ENCODE measurements at regions not wholly inside any gene's neighbourhood (a gene's known extent, or its start where the extent isn't known, plus 50 kb on each side); places are given as distances from the start of the nearest gene placed in this dataset.

DNA sequence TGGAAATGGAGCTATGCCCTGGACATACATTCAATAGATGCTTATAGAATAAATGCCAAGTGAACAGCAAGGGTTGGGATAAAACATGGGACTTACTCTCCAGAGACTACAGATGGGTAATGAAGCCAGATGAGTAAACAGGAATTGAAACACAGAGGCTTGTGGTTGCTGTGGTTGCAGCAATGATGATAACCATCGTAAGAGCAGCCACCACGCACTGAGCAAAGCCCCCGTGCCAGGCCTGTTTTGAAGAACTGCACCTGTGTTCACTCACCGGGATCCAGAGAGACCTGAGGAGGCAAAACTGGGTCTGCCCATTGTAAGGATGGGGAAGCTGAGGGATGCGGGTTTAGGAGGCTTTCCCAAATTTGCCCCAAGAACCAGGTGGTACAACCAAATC lies 431.1 kb upstream of the CDH4 start:
- no peak for DNase-seq (ENCODE audit: low read depth, low spot score)

DNA sequence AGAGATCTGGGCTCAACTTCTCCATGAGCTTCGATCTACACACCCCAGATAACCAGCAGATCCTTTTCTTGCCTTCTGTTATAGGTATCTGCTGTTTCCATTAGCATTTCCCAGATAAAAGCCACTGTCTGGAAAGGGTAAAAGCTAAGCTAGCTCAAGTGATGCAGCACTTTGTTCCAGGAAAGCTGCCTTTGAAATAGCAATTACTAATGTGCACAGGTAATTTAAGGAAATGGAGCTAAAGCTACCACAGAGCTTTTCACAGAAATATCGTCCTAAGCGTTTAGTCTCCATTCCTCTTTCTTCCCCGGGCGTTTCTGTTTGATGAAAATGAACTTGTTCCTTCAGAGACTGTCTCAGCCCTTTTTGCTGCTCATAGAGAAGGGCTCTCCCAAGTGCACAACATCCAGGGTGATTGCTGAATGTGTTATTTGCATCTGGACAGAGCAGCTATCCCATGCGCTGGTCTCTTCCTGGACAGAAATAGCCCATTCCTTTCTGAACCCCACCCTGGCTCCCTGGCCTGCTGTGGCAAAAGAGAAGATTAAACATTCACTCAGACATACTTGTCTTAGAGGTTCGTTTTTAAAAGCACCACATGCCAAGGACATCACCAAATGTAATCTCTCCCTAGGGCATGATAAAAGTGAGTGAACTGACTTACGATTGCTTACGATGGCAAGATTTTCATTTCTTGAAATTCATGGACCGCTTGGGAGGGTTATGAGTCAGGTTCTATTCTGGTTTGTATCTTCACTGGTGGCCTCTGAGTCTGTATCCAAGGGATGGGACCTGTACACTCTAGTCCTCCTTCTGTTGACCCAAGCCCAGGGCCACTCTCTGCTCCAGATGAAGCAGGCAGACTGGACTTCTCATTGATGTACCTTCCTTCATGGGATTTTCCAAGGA lies 429.1 kb upstream of the CDH4 start:
- no peak for DNase-seq (ENCODE audit: low read depth, low spot score)

DNA sequence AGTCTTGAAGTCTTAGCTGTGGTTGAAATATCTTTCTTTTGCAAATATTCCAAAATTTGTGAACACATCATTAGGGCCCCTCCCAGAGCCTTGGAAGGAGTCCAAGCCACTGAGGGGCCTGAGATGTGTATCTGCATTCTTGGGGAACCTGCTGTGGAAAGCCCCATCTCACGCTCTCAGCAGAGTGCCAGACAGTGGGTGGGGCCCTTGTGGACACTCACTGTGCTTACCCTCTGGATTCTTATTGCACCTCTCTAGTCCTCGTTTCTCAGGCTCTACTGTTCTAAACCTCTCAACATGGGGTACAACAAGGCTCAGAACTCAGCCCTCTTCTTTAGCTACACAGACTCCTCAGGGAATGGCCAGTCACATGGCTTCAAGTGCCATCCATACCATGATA lies 416.2 kb upstream of the CDH4 start:
- DNase-seq (ENCODE audit: low read depth, low spot score) = no peak

- no peak for DNase-seq (ENCODE audit: low read depth, low spot score)
Measured at GRCh38 chr20:60837173-60837770, 414.8 kb upstream of the CDH4 start.

DNA sequence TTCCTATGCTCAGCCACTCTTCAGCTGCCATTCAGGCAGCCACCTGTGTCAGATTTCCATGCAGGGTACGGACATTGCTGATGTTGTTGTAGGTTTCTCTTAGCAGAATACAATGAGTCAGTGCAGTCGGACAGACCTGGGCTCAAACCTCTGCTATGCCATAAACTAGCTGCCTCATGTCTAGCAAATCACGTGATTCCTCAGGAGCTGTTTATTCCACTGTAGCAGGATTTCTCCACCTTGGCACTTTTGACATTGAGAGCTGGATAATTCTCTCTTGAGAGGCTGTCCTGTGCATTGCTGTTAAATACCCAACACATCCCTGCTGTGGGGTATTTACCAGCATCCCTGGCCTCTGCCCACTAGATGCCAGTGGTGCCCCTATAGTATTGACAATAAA lies 413.8 kb upstream of the CDH4 start:
- no peak for DNase-seq (ENCODE audit: low read depth, low spot score)

- no peak for DNase-seq (ENCODE audit: low read depth, low spot score)
Measured at GRCh38 chr20:60840971-60841370, 411.1 kb upstream of the CDH4 start.

- no peak for DNase-seq (ENCODE audit: low read depth, low spot score)
Measured at GRCh38 chr20:60845146-60845545, 406.9 kb upstream of the CDH4 start.

- DNase-seq (ENCODE audit: low read depth, low spot score) = no peak
Measured at GRCh38 chr20:60851826-60852704, 400.0 kb upstream of the CDH4 start.

- no peak for DNase-seq (ENCODE audit: low read depth, low spot score)
Measured at GRCh38 chr20:60857708-60858107, 394.4 kb upstream of the CDH4 start.

- DNase-seq (ENCODE audit: low read depth, low spot score) = no peak
Measured at GRCh38 chr20:60862601-60863000, 389.5 kb upstream of the CDH4 start.

GRCh38 chr20:60863548-60863947 lies 388.5 kb upstream of the CDH4 start:
- no peak for DNase-seq (ENCODE audit: low read depth, low spot score)

DNA sequence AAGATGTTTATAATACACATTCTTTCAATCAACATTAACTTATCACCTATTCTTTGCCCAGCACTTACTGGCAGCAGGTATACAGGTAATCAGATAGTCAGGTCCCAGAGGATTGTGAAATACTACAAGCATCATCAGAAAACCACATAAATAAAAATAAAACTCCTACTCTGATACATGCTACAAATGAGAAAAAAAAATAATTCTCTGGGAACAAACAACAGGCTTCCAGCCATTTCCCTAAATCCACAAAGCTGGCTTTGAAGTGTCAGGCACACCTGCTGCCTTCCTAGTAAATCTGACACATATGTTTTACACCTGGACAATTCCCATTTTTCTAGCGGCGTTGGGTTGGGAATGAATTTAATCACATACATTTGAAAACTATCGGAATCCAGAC lies 384.5 kb upstream of the CDH4 start:
- DNase-seq (ENCODE audit: low read depth, low spot score) = no peak

DNA sequence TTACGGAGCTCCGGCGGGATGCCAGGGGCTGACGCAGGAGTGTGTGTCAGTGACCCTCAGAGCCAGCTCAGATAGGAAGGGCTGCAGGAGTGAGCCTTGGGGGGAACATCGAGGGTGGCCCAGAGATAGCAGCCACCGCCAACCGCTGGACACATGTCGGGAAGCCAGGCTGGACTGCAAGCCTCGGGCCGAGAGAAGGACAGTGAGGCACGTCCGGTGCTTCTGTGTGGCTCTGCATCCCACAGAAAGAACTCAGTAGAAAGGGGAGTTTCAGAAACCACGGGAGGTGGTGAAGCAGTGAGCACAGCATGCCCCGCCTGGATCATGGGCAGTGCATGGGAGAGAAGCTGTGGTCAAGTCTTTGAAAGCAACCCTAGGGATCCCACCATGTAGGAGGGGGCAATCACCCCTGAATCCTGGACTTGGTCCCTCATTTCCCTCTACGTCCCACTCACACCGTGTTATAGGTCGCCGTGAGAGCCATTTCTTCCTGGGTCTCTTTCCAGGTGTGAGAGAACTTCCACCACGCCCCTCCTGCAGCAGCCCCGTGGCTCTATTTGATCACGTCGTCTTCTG lies 383.7 kb upstream of the CDH4 start:
- no peak for DNase-seq (ENCODE audit: low read depth, low spot score)

DNA sequence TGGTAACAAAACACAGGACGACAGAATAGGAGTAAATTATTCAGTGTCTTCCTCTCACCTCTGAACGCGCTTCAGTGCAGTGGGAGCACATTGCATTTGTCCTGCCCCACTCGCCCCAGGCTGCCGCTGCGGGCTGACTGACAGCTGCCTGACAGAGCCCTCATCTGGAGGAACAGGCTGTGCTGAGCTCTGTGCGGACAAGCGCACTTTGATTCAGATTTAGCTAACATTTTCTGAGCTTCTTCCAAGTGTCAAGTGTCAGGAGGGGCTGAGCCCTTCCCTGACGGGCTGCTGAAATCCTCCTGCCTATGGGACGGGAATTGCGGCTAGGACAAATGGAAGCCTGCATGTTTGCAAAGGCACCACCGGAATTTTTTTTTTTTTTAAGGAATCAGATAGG lies 383.0 kb upstream of the CDH4 start:
- no peak for DNase-seq (ENCODE audit: low read depth, low spot score)

GRCh38 chr20:60869625-60870024 lies 382.4 kb upstream of the CDH4 start:
- DNase-seq (ENCODE audit: low read depth, low spot score) = no peak

DNA sequence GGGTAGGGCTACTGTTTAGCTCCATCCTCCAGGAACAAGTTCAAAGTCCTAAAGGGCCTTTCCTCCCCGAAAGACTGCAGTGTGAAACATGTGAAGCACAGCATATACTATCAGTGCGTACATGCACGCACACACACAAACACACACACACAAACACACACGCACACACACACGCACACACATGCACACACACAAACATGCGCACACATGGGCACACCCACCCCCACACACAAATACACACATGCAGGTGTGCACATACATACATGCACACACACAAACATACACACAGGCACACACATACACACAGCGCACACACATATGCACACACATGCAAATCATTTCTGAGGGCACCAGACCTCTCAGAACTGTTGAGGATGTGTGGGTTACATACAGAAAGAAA lies 382.0 kb upstream of the CDH4 start:
- no peak for DNase-seq (ENCODE audit: low read depth, low spot score)

GRCh38 chr20:60872224-60872623 lies 379.8 kb upstream of the CDH4 start:
- DNase-seq (ENCODE audit: low read depth, low spot score) = no peak

DNA sequence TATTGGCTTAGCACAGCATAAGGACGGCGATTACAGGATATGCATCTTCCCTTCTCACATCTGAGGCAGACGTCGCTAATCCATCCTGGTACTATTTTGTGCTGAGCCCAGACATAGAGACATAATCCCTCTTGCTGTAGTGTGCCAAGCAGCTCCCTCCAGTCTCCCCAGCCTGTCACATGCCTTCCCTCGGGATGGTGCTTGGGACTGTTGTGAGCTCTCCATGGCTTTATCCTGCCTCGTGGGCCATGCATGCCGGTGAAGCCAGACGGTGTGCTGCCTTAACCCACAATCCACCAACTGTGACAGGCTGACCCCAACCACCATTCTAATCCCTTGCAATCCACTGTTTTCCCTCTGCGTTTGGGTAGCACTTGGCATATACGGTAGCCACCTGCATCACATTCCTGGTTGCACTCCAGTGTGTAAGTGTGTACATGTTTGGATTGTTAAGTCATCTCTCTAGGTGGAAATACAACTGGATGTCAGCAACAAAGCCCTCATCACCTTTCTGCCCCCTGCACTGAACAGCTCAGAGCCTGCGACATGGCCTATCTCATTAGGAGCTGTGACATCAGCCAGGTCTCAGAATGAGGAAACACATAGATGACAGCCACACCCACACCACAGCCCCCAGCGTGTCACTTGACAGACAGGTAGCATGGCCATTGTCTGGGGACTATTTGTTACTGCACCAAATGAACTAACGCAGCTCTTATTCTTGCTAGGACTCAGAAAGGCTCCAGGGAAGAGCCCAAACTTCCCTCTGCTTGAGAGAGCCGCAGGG lies 374.8 kb upstream of the CDH4 start:
- no peak for DNase-seq (ENCODE audit: low read depth, low spot score)

GRCh38 chr20:60882836-60883235 lies 369.2 kb upstream of the CDH4 start:
- no peak for DNase-seq (ENCODE audit: low read depth, low spot score)

DNA sequence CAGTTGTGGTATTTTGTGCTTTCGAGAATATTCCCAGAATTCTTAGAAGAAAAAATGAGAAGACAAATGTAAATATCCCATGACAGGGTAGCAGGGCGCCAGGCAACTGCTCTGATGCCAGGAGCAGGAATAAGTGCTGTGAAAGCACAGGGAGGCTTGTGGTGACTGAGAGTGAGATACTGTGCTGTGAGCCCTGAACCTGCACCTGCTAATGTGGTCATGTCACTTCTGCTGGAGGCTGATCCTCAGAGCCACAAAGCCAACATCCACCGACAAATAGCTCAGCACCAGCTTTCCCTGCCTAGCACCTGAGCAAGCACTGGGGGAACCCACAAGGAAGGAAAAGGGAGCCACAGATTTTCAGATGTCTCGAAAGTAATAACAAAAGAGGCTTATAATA lies 368.6 kb upstream of the CDH4 start:
- DNase-seq (ENCODE audit: low read depth, low spot score) = no peak

DNA sequence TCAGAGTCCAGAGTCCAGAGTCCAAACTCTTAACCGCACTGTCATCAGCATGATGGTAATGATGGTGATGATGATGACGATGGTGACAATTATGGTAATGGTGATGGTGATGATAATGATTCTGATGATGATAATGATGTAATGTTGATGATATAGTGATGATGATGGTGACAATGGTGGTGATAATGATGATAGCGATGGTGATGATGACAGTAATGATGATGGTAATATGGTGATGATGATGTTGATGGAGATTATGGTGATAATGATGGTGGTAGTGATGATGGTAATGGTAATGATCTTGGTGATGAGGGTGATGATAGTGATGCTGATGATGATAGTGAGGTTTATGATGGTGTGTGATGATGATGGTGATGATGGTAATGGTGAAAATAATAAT lies 367.8 kb upstream of the CDH4 start:
- no peak for DNase-seq (ENCODE audit: low read depth, low spot score)
